ENCODE measurements at regions not wholly inside any gene's neighbourhood (a gene's known extent, or its start where the extent isn't known, plus 50 kb on each side); places are given as distances from the start of the nearest gene placed in this dataset.

GRCh38 chr21:16976193-16976592 is 536.6 kb upstream of the CXADR start:
- Histone ChIP-seq H3K4me1 (ENCODE audit: insufficient read depth, low read length, poor library complexity, severe bottlenecking) (peaks cover 23% of the 10 kb centered on the region), H3K36me3 (ENCODE audit: insufficient read depth, low read length, poor library complexity, severe bottlenecking) (no peaks in the 10 kb centered on the region), H3K27ac (ENCODE audit: low read depth, low read length, poor library complexity, severe bottlenecking) (peak overlapping the region; percentile 80), H3K9me3 (ENCODE audit: low read depth, low read length, poor library complexity, severe bottlenecking) (no peaks in the 10 kb centered on the region), H3K4me3 (ENCODE audit: low read depth, low read length, poor library complexity, severe bottlenecking) (no peak overlapping the region), H3K27me3 (replicated peaks; ENCODE audit: insufficient read depth, low read depth, low read length, poor library complexity) (no peaks in the 10 kb centered on the region)
- CTCF ChIA-PET: no interaction called here
- intact Hi-C loops (cut with micrococcal nuclease; ENCODE audit: unreplicated experiment): no loop called here
- no peak for TF ChIP-seq EZH2 (IDR thresholded peaks at IDR 0.05; ENCODE audit: borderline replicate concordance, low read depth, low read length, poor library complexity, severe bottlenecking)
- no peak for TF ChIP-seq CTCF (conservative IDR thresholded peaks at IDR 0.05; ENCODE audit: low read depth, low read length)
- no TSS peak for BruUV-seq (replicated peaks)
- peak; percentile 25 for DNase-seq (ENCODE audit: low spot score)
- POLR2A ChIA-PET (ENCODE audit: low non-redundant PET): no interaction called here

GRCh38 chr21:16978309-16978895 is 534.4 kb upstream of the CXADR start:
- no TSS peak for BruUV-seq (replicated peaks)
- Histone ChIP-seq H3K27me3 (replicated peaks; ENCODE audit: insufficient read depth, low read depth, low read length, poor library complexity) (no peaks in the 10 kb centered on the region), H3K27ac (ENCODE audit: low read depth, low read length, poor library complexity, severe bottlenecking) (peak overlapping the region; percentile 80), H3K4me1 (ENCODE audit: insufficient read depth, low read length, poor library complexity, severe bottlenecking) (peaks cover 23% of the 10 kb centered on the region), H3K9me3 (ENCODE audit: low read depth, low read length, poor library complexity, severe bottlenecking) (no peaks in the 10 kb centered on the region), H3K4me3 (ENCODE audit: low read depth, low read length, poor library complexity, severe bottlenecking) (no peak overlapping the region), H3K36me3 (ENCODE audit: insufficient read depth, low read length, poor library complexity, severe bottlenecking) (no peaks in the 10 kb centered on the region)
- no peak for TF ChIP-seq CTCF (conservative IDR thresholded peaks at IDR 0.05; ENCODE audit: low read depth, low read length)
- TF ChIP-seq EZH2 (IDR thresholded peaks at IDR 0.05; ENCODE audit: borderline replicate concordance, low read depth, low read length, poor library complexity, severe bottlenecking): no peak
- DNase-seq (ENCODE audit: low spot score): no peak
- ChIA-PET CTCF (no interaction called here), POLR2A (ENCODE audit: low non-redundant PET) (no interaction called here)
- intact Hi-C loops (cut with micrococcal nuclease; ENCODE audit: unreplicated experiment): no loop called here

- H3K4me1 ChIP-seq (ENCODE audit: insufficient read depth, low read length, poor library complexity, severe bottlenecking): peaks cover 23% of the 10 kb centered on the region
- BruUV-seq (replicated peaks): no TSS peak
- H3K9me3 ChIP-seq (ENCODE audit: low read depth, low read length, poor library complexity, severe bottlenecking): no peaks in the 10 kb centered on the region
- CTCF ChIA-PET: no interaction called here
- DNase-seq (ENCODE audit: low spot score): no peak
- intact Hi-C loops (cut with micrococcal nuclease; ENCODE audit: unreplicated experiment): no loop called here
- no peak for TF ChIP-seq CTCF (conservative IDR thresholded peaks at IDR 0.05; ENCODE audit: low read depth, low read length)
- no peak for TF ChIP-seq EZH2 (IDR thresholded peaks at IDR 0.05; ENCODE audit: borderline replicate concordance, low read depth, low read length, poor library complexity, severe bottlenecking)
- H3K27ac ChIP-seq (ENCODE audit: low read depth, low read length, poor library complexity, severe bottlenecking): no peak overlapping the region
- no peak overlapping the region for H3K4me3 ChIP-seq (ENCODE audit: low read depth, low read length, poor library complexity, severe bottlenecking)
- H3K36me3 ChIP-seq (ENCODE audit: insufficient read depth, low read length, poor library complexity, severe bottlenecking): no peaks in the 10 kb centered on the region
- POLR2A ChIA-PET (ENCODE audit: low non-redundant PET): no interaction called here
- no peaks in the 10 kb centered on the region for H3K27me3 ChIP-seq (replicated peaks; ENCODE audit: insufficient read depth, low read depth, low read length, poor library complexity)
Measured at GRCh38 chr21:16979574-16979973, 533.3 kb upstream of the CXADR start.

All from A673 (cell line).